Neuronal stem cell (in vitro differentiated cells): ENCODE measurements at regions not wholly inside any gene's neighbourhood (a gene's known extent, or its start where the extent isn't known, plus 50 kb on each side); places are given as distances from the start of the nearest gene placed in this dataset.
A peak's percentile ranks its signal among the peaks of the same experiment; 100 is the strongest.

Experiments
- DNase-seq: peaks from one replicate; pipeline ENCODE4 v3.0.0-alpha.2; 2013; ENCODE audit warnings: low spot score
- H2AFZ ChIP-seq: one replicate; pipeline ENCODE4 v1.6.1; 2013; ENCODE audit warnings: mild to moderate bottlenecking, low read length, inconsistent platforms
- H2AK5ac ChIP-seq: 2 replicates; pipeline ENCODE4 v1.6.1; 2013; ENCODE audit warnings: low read depth, mild to moderate bottlenecking, inconsistent platforms, low read length, moderate library complexity, mixed read lengths
- H2BK120ac ChIP-seq: 2 replicates; pipeline ENCODE4 v1.6.1; 2013; ENCODE audit warnings: low read depth, mild to moderate bottlenecking, inconsistent platforms, low read length, moderate library complexity, mixed read lengths
- H2BK12ac ChIP-seq: one replicate; pipeline ENCODE4 v1.6.1; 2013; ENCODE audit warnings: low read length, inconsistent platforms
- H2BK15ac ChIP-seq: 2 replicates; pipeline ENCODE4 v1.6.1; 2013; ENCODE audit warnings: mild to moderate bottlenecking, low read length, inconsistent platforms, mixed read lengths
- H2BK5ac ChIP-seq: one replicate; pipeline ENCODE4 v1.6.1; 2013; ENCODE audit warnings: inconsistent platforms, mild to moderate bottlenecking, low read length, moderate library complexity
- H3K14ac ChIP-seq: one replicate; pipeline ENCODE4 v1.6.1; 2013; ENCODE audit warnings: low read length, inconsistent platforms
- H3K18ac ChIP-seq: 2 replicates; pipeline ENCODE4 v1.6.1; 2013; ENCODE audit warnings: low read length, inconsistent platforms
- H3K23ac ChIP-seq: 2 replicates; pipeline ENCODE4 v1.6.1; 2013; ENCODE audit warnings: low read depth, mild to moderate bottlenecking, mixed read lengths, low read length, inconsistent platforms; ENCODE audit not compliant: poor library complexity
- H3K27ac ChIP-seq: replicated peaks from 3 replicates; pipeline ENCODE4 v1.5.1; 2013; ENCODE audit warnings: low read length, inconsistent platforms
- H3K27me3 ChIP-seq, 3 experiments: 2 replicates each; pipeline ENCODE4 v1.6.1; 2013; ENCODE audit warnings: low read length in 3 of 3, mild to moderate bottlenecking in 2 of 3, inconsistent platforms in 1 of 3, low read depth in 1 of 3, mixed read lengths in 1 of 3, moderate library complexity in 1 of 3; ENCODE audit not compliant: control insufficient read depth in 3 of 3, insufficient read depth in 3 of 3
- H3K36me3 ChIP-seq, 2 donors: replicated peaks in 1 of 2; 2 replicates each; pipeline ENCODE4 v1.6.1; 2013; ENCODE audit warnings: low read length in 2 of 2; ENCODE audit not compliant: control insufficient read depth in 2 of 2, insufficient read depth in 2 of 2
- H3K4ac ChIP-seq: 2 replicates; pipeline ENCODE4 v1.6.1; 2013; ENCODE audit warnings: inconsistent platforms, mild to moderate bottlenecking, low read length, moderate library complexity
- H3K4me1 ChIP-seq, 2 donors: 1 replicate in 1 of 2; 2 replicates in 1 of 2; pipeline ENCODE4 v1.6.1; 2013; ENCODE audit warnings: low read length in 2 of 2, low read depth in 1 of 2; ENCODE audit not compliant: control insufficient read depth in 2 of 2, insufficient read depth in 1 of 2
- H3K4me2 ChIP-seq: one replicate; pipeline ENCODE4 v1.6.1; 2013; ENCODE audit warnings: mild to moderate bottlenecking, low read length, inconsistent platforms; ENCODE audit not compliant: insufficient read depth, poor library complexity, severe bottlenecking
- H3K4me3 ChIP-seq, 2 donors: 2 replicates each; pipeline ENCODE4 v1.5.1; 2013; ENCODE audit warnings: low read length in 2 of 2, mild to moderate bottlenecking in 2 of 2, inconsistent platforms in 1 of 2, moderate library complexity in 1 of 2
- H3K79me1 ChIP-seq: one replicate; pipeline ENCODE4 v1.6.1; 2013; ENCODE audit warnings: low read depth, mild to moderate bottlenecking, inconsistent platforms, low read length, moderate library complexity
- H3K9ac ChIP-seq: one replicate; pipeline ENCODE4 v1.6.1; 2013; ENCODE audit warnings: mild to moderate bottlenecking, low read depth, low read length, inconsistent platforms; ENCODE audit not compliant: poor library complexity
- H3K9me3 ChIP-seq, 2 donors: replicated peaks in 1 of 2; 2 replicates each; pipeline versions ENCODE3 to v1.6.1; 2013; ENCODE audit warnings: low read length in 2 of 2, mild to moderate bottlenecking in 2 of 2, inconsistent platforms in 1 of 2, low read depth in 1 of 2, mixed read lengths in 1 of 2, moderate library complexity in 1 of 2; ENCODE audit not compliant: control insufficient read depth in 2 of 2, insufficient read depth in 1 of 2
- H4K8ac ChIP-seq: one replicate; pipeline ENCODE4 v1.6.1; 2013; ENCODE audit warnings: low read depth, mild to moderate bottlenecking, inconsistent platforms, low read length, moderate library complexity
- H4K91ac ChIP-seq: one replicate; pipeline ENCODE4 v1.6.1; 2013; ENCODE audit warnings: low read length, low read depth, mild to moderate bottlenecking, inconsistent platforms; ENCODE audit not compliant: poor library complexity
- WGBS, 2 donors: extraction: QIAGEN DNeasy Blood & Tissue Kit; methylation state at CpG; one replicate each; pipeline ENCODE4 v1.1.7; 2013; ENCODE audit warnings: missing lambda C conversion rate in 2 of 2, mixed read lengths in 1 of 2; ENCODE audit not compliant: insufficient read length in 2 of 2, insufficient replicate concordance in 1 of 2; ENCODE audit errors: extremely low coverage in 2 of 2; 5-methylcytosine and 5-hydroxymethylcytosine counted together

GRCh38 chr7:125316466-125316865 is 386.8 kb upstream of the POT1 start:
- no peak overlapping the region for H2BK120ac ChIP-seq
- H4K91ac ChIP-seq: no peak overlapping the region
- no peaks in the 10 kb centered on the region for H3K27me3 ChIP-seq
- H3K4me2 ChIP-seq: no peak overlapping the region
- no peak overlapping the region for H3K9ac ChIP-seq
- no peak overlapping the region for H3K27ac ChIP-seq
- peak; percentile 35 for DNase-seq
- no CpG with 5 or more reads among the region's 2 CpGs for WGBS, 2 donors
- no peaks in the 10 kb centered on the region for H3K9me3 ChIP-seq
- H3K4me3 ChIP-seq: no peak overlapping the region
- no peak overlapping the region for H2BK12ac ChIP-seq
- no peaks in the 10 kb centered on the region for H3K36me3 ChIP-seq
- H3K18ac ChIP-seq: no peak overlapping the region
- H2BK15ac ChIP-seq: no peak overlapping the region
- no peak overlapping the region for H3K23ac ChIP-seq
- no peak overlapping the region for H2AFZ ChIP-seq
- no peaks in the 10 kb centered on the region for H3K79me1 ChIP-seq
- no peak overlapping the region for H2AK5ac ChIP-seq
- no peak overlapping the region for H3K14ac ChIP-seq
- no peak overlapping the region for H2BK5ac ChIP-seq
- H3K4me1 ChIP-seq: no peaks in the 10 kb centered on the region
- H3K4ac ChIP-seq: no peak overlapping the region
- no peak overlapping the region for H4K8ac ChIP-seq

- no peak overlapping the region for H2BK5ac ChIP-seq
- WGBS, 2 donors: no CpG with 5 or more reads among the region's 18 CpGs
- H3K4me3 ChIP-seq: no peak overlapping the region
- H3K79me1 ChIP-seq: no peaks in the 10 kb centered on the region
- H3K4ac ChIP-seq: no peak overlapping the region
- H3K23ac ChIP-seq: peak overlapping the region; percentile 73
- no peak overlapping the region for H3K14ac ChIP-seq
- no peak overlapping the region for H2BK12ac ChIP-seq
- H3K4me2 ChIP-seq: no peak overlapping the region
- no peaks in the 10 kb centered on the region for H3K9me3 ChIP-seq
- no peak for DNase-seq
- no peak overlapping the region for H3K18ac ChIP-seq
- H2BK15ac ChIP-seq: no peak overlapping the region
- H3K9ac ChIP-seq: no peak overlapping the region
- no peak overlapping the region for H3K27ac ChIP-seq
- H2AFZ ChIP-seq: no peak overlapping the region
- no peaks in the 10 kb centered on the region for H3K36me3 ChIP-seq
- no peaks in the 10 kb centered on the region for H3K4me1 ChIP-seq
- no peaks in the 10 kb centered on the region for H3K27me3 ChIP-seq
- H2AK5ac ChIP-seq: no peak overlapping the region
- no peak overlapping the region for H4K8ac ChIP-seq
- H2BK120ac ChIP-seq: no peak overlapping the region
- H4K91ac ChIP-seq: no peak overlapping the region
Measured at GRCh38 chr7:125299003-125299765, 369.6 kb upstream of the POT1 start.

GRCh38 chr7:125279961-125280360 is 350.3 kb upstream of the POT1 start:
- Histone ChIP-seq H3K36me3 (no peaks in the 10 kb centered on the region), H2BK15ac (no peak overlapping the region), H2AK5ac (no peak overlapping the region), H3K4me3 (no peak overlapping the region), H2BK120ac (no peak overlapping the region), H3K23ac (no peak overlapping the region), H3K14ac (no peak overlapping the region), H3K9ac (no peak overlapping the region), H4K91ac (no peak overlapping the region), H3K9me3 (no peaks in the 10 kb centered on the region), H3K4ac (no peak overlapping the region), H3K27ac (no peak overlapping the region), H2AFZ (no peak overlapping the region), H2BK12ac (no peak overlapping the region), H3K27me3 (no peaks in the 10 kb centered on the region), H2BK5ac (no peak overlapping the region), H3K4me2 (no peak overlapping the region), H3K4me1 (no peaks in the 10 kb centered on the region), H4K8ac (no peak overlapping the region), H3K18ac (no peak overlapping the region), H3K79me1 (no peaks in the 10 kb centered on the region)
- no CpG with 5 or more reads among the region's 2 CpGs for WGBS, 2 donors
- no peak for DNase-seq

- no peak overlapping the region for H3K4me3 ChIP-seq
- no peak overlapping the region for H3K4ac ChIP-seq
- H3K36me3 ChIP-seq: no peaks in the 10 kb centered on the region
- H2AFZ ChIP-seq: no peak overlapping the region
- H3K18ac ChIP-seq: no peak overlapping the region
- H2BK12ac ChIP-seq: no peak overlapping the region
- no peak overlapping the region for H2BK120ac ChIP-seq
- no peak overlapping the region for H3K14ac ChIP-seq
- H4K91ac ChIP-seq: no peak overlapping the region
- H2BK5ac ChIP-seq: no peak overlapping the region
- no peak overlapping the region for H3K9ac ChIP-seq
- H3K27ac ChIP-seq: no peak overlapping the region
- no peak overlapping the region for H4K8ac ChIP-seq
- no peaks in the 10 kb centered on the region for H3K4me1 ChIP-seq
- no peak overlapping the region for H2AK5ac ChIP-seq
- no peak for DNase-seq
- H3K27me3 ChIP-seq: no peaks in the 10 kb centered on the region
- no peak overlapping the region for H3K23ac ChIP-seq
- H2BK15ac ChIP-seq: no peak overlapping the region
- no peak overlapping the region for H3K4me2 ChIP-seq
- WGBS, 2 donors: no CpG with 5 or more reads among the region's 1 CpG
- H3K79me1 ChIP-seq: no peaks in the 10 kb centered on the region
- no peaks in the 10 kb centered on the region for H3K9me3 ChIP-seq
Measured at GRCh38 chr7:125278318-125278717, 348.7 kb upstream of the POT1 start.
